Activated CD4-positive, alpha-beta T cell treated with anti-CD3 and anti-CD28 coated beads, Interleukin-2, amount 50 U/mL, for 4 hours (primary cell): ENCODE measurements at regions not wholly inside any gene's neighbourhood (a gene's known extent, or its start where the extent isn't known, plus 50 kb on each side); places are given as distances from the start of the nearest gene placed in this dataset.
"Not testable (repeated sequence)": the region's sequence is repeated elsewhere in the genome, so short reads cannot be mapped to it uniquely, and the experiment has no call there.

ENCODE experiments used
- DNase-seq, 2 experiments: peaks; one replicate each; pipeline ENCODE4 v3.0.0-alpha.2; 2020

- DNase-seq, result no peak
Measured at GRCh38 chr2:106004851-106005250, 189.2 kb downstream of the UXS1 start.

GRCh38 chr2:105999211-105999989 is 194.7 kb downstream of the UXS1 start:
- no peak for DNase-seq

DNA sequence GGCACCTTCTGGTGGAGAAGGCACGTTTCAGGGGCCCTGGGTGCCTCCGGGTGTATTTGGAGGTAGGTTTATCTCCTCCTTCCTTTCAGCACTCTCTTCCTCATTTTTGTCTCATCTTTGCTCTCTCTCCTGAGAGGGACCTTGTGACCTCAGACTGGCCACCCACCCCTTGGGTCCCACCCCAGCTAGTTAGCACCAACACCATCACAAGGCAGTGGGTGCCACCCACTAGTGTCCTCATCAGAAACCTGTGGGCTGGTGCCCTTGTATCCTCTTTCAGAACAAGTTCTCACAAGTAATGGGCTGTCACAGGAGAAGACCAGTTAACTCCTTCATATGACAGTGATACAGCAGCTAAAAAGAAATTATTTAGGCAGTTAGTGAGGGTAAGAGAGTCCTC is 196.4 kb downstream of the UXS1 start:
- DNase-seq, result no peak

- DNase-seq, result no peak
Measured at GRCh38 chr2:105990624-105991023, 203.5 kb downstream of the UXS1 start.

DNA sequence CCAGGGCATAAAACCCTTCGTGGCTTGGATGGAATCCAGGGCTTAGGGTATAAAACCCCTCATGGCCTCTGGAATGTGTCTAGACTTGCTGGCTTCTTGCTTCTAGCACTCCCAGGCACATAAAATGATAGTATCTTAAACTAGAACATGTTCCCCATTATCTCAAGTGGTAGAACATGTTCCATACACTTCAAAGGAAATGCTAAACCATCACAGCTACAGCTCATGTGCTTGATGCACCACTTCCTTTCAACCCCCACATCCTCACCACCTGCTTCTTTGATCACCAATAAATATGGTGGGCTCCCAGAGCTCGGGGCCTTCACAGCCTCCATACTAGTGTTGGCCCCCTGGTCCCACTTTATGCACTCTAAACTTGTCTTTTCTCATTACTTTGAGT is 204.3 kb downstream of the UXS1 start:
- DNase-seq, result not testable (repeated sequence)

DNA sequence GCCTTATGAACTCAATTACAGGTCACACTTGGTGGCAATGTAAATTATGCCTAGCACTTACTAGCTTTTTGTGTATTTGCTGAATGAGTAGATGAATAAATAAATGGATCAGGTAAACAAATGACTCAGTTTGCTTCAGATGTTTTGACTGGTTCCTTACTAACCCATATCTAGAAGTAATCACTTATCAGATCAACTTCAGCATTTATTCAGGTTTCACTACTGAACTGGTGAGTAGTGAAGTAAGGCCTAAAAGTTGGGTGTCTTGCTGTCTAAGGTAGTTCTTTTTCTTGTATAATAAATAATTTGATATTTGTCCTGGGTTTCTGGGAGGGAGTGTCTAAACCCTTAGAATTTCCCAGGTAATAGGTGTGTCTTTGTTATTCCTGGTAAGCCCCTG is 205.0 kb downstream of the UXS1 start:
- DNase-seq, result no peak

DNA sequence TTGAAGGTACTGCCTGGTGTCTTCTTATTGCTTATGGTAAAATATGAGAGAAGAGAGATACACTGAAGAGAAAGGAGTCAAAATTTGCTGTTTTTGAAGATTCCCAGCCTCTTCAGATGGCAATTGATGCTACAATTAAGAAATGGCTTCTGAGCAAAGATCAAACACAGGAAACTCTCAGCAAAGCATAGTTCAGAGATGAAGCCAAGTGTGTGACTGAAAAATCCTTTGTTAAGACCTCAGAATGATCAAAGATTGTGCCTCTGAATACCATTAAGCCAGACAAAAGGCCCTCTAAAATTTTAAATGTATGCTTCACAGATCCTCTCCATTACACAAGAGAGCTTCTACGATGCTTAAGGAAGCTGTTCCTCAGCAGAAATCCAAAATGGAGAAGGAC is 216.3 kb downstream of the UXS1 start:
- DNase-seq, result no peak

DNA sequence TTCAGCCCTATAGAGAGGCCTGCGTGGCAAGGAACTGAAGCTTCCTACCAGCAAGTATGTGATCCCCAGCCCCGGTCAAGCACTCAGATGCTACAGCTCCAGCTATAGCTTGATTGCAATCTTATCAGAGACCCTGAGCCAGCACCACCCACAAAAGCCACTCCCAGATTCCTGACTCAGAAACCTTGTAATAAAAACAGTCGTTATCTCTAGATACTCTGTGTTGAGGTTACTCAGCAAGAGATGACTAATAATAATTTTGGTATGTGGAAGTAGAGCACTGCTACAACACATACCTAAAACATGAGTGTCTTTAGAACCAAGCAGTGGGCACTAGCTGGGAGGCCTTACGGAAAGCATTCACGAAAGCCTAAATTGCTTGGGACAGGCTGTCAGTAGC is 216.9 kb downstream of the UXS1 start:
- peak; percentile 5 to 7 for DNase-seq

DNA sequence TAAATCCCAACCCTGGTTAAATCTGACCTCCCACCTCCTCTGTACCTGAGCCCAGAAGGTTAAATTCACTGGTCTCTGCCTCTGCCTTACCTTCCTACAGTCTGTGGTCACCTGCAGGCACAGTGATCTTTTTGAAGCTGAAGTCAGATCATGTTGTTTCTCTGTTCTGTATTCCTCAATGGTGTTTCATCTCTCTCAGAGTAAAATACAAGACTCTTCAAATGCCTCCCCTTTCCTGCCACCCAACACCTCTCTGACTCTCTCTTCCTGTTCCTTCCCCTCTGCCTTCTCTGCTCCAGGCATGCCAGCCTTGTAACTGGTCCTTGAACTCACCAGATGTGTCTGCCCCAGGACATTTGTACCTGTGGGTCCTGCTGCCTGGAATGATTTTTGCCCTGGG is 219.3 kb downstream of the UXS1 start:
- DNase-seq, result no peak

DNA sequence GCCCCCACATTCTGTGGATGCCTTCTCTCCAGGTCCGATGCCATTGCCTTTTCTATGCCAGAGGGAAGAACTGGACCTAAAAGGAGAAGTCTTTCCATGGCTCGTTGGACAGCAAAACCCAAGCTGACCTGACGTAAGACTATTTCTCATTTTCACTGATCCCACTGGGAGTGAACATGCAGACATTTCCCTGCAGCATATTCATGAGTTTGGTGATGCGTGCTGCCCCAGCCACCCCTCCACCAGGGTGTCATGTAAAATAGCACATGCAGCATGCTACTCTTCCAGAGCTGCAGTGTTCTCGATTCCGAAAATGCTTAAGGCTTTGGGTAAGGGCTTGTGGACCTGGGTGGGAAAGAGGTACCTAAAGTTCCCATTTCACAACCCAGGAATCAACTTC is 221.2 kb downstream of the UXS1 start:
- DNase-seq, result no peak

GRCh38 chr2:105972246-105972645 is 221.9 kb downstream of the UXS1 start:
- no peak for DNase-seq

DNA sequence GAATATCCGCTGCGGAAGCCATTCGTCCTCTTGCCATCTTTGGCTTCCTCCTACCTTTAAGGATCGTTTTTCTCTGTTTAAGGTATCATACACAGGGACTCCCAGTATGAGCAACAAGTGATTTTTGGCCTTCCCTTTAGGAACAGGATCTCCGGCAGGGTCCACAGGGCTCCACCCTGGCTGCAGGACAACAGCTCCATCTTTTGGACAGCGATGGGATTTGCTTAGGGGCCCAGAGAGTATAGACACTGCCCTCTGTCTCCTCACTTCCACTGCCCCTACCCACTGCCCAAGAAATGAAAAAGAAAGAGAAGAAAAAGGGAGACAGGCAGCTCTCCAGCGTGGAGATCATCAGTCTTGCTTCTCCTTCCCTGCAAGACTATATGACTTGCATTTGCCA is 224.5 kb downstream of the UXS1 start:
- DNase-seq, result no peak

DNA sequence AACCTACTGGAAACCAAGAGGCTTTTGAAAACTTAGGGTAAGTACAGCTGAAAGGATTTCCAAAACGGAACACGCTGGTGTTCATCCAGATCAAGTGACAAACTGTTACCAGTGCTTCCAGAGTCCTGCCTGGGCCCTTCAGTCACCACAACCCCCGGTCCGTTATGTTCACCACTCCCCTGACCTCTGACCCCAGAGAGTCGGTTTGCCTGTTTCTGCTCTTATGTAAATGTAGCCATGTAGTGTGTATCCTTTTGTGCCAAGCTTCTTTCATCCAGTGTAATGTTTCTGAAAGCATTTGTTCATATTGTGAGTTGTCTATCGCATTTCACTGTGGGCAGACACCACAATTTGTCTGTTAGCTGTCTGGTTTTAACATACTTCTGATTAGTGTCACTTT is 217.5 kb downstream of the NCK2 start:
- DNase-seq, result no peak

DNA sequence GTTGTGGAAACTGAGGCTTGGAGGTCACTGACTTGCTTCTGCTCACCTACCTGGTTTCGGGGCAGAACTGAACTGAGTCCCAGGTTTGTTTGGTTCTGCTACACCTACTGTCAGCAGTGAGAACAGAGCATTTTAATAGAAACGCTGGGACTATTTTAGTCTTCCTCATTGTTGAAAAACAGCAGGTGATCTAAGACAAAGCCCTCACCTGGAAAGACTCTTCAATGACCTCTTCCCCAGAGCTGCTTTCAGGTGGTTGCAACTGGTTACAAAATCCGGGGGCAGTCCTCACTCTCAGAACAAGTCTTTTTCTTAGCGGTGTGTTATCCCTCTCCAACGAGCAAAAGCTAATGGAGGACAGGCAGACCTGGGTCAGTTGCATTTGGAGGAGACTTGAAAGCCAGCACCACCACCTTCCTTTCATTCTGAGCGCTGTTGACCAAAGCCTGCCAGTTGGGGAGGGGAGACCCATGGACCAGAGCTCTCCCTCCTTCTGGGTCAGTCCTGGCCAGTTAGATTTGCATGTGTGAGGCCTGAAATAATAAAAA is 217.0 kb downstream of the NCK2 start:
- DNase-seq, result no peak

DNA sequence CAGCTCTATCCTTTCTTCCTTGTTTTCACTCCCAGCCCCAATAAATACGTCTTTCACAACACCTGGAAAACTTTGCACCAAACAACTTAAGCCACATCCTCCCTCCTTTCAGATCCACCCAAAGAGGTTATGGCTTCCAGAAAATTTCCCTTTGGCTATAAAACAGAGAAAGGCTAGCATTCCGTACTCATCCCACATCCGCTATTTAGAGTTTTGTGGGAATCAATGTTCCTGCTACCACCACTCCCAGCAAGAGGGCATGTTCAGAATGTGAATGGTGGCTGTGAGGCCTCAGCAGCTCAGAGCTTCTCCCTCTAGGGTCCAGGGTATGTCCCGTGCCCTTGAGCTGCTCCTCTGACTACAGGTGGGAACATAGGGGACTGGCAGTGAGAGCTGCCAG is 214.6 kb downstream of the NCK2 start:
- no peak for DNase-seq

- no peak for DNase-seq
Measured at GRCh38 chr2:105954891-105955290, 210.2 kb downstream of the NCK2 start.

GRCh38 chr2:105953942-105954341 is 209.2 kb downstream of the NCK2 start:
- no peak for DNase-seq

DNA sequence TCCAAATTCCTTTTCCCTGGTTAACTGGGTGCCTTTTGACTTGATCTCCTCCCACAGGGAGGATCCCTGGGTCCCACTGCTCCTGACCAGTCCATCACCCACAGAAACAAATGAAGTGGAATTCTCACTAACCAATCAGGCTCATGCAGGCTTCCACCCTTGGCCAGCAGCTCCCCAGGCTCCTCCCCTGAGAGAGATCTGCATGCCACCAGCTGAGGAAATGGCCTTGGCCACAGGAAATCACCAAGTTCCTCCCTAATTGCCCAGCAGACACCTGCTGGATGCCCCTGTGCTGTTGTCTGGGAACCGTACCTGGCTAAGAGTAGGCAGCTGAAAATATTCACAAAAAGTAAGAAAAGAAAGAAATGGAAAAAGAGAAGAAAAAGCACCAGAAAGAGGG is 207.4 kb downstream of the NCK2 start:
- no peak for DNase-seq

- DNase-seq, result no peak
Measured at GRCh38 chr2:105951384-105951694, 206.6 kb downstream of the NCK2 start.

DNA sequence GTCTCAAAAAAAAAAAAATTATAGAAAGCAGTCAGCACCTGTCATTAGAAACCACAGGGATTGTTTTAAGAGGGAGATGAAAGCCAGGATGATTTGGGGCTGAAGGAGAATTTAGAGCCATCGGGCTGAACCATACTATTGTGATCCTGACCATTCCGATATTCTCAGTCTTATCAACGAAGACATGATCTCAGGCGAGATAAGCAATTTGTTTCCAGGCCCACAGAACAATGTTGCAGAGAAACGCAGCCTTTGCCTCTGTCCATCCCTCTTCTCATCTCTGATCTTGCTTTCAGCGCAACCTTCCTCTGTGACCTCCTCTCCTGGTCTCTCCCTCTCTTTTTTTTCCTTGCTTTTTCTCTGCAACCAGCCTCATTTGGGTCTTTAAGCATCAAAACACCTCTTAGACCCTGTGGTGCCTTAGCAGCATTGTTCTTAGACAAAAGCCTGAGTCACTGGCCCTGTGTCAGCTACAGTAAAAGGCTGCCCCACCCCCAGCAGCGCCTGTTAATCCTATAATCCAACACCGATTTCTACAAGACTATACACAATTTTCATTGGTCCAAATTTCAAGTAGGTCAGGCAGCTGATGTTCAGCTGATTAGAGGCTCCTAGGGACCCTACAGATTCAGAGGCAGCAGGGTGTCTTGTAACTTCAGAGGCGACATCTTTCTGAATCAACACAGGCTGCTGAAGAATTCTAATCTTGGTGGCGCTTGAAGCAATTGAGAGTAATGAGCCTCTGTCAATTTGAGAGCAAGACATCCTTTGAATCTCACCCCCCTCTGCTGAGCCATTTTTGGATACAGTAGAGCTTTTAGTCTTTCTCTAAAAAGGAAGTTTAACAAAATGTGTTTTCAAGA is 206.0 kb downstream of the NCK2 start:
- no peak for DNase-seq

GRCh38 chr2:105943977-105944376 is 199.3 kb downstream of the NCK2 start:
- no peak for DNase-seq
